LNCaP clone FGC (cell line): ENCODE measurements at regions not wholly inside any gene's neighbourhood (a gene's known extent, or its start where the extent isn't known, plus 50 kb on each side); places are given as distances from the start of the nearest gene placed in this dataset.

Experiments
- DNase-seq: peaks from one replicate; pipeline ENCODE4 v3.0.0-alpha.2; 2011; ENCODE audit warnings: low read depth
- H3K4me3 ChIP-seq: 2 replicates; pipeline ENCODE4 v1.5.1; 2011; ENCODE audit warnings: mild to moderate bottlenecking, low read depth, low read length, control low read depth
- TF ChIP-seq, protein P1 (sequence below): IDR thresholded peaks from 2 replicates; pipeline ENCODE4 v1.5.1; 2012; ENCODE audit warnings: mild to moderate bottlenecking; ENCODE audit not compliant: control insufficient read depth, insufficient read depth; ENCODE audit errors: extremely low read depth

DNA sequence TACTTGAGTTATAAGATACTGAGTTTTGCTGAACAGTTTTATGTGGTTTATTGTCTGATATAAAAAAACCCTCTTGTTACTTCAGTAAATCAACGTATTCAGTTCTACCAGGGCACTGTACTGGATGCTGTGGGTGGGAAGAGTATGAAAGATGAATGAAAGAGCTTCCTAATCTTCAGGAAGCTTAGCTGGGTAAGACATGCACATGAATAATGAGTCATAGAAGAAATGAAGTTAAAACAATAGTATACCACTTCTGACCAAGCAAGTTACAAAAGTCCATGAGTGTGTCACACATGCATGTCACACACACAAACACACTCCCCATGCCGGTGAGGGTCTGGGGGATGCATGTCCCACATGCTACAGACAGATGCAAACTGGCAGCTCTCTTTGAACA lies 105.9 kb downstream of the SIPA1L2 start:
- no peak for DNase-seq
- TF ChIP-seq, protein P1, sequence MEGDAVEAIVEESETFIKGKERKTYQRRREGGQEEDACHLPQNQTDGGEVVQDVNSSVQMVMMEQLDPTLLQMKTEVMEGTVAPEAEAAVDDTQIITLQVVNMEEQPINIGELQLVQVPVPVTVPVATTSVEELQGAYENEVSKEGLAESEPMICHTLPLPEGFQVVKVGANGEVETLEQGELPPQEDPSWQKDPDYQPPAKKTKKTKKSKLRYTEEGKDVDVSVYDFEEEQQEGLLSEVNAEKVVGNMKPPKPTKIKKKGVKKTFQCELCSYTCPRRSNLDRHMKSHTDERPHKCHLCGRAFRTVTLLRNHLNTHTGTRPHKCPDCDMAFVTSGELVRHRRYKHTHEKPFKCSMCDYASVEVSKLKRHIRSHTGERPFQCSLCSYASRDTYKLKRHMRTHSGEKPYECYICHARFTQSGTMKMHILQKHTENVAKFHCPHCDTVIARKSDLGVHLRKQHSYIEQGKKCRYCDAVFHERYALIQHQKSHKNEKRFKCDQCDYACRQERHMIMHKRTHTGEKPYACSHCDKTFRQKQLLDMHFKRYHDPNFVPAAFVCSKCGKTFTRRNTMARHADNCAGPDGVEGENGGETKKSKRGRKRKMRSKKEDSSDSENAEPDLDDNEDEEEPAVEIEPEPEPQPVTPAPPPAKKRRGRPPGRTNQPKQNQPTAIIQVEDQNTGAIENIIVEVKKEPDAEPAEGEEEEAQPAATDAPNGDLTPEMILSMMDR: no peak
- H3K4me3 ChIP-seq: no peak overlapping the region

DNA sequence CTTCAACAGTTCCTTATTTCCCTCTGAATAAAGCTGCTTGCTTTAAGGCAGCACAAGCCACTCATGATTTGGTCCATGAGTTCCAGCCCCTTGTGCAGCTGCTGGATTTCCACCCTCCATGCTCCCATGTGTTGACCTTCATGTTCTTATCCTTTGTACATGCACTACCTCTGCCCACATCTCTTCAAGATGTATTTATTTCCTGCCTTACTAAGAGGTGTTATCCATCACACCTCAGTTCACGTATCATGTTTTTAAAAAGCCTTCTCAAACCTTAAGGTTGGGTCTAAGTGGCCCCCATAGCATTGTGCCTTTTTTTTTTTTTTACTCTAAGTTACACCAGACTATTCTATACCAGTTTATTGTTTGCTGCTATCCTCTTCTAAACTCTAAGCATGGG lies 107.7 kb downstream of the SIPA1L2 start:
- TF ChIP-seq, protein P1: no peak
- DNase-seq: no peak
- H3K4me3 ChIP-seq: no peak overlapping the region

DNA sequence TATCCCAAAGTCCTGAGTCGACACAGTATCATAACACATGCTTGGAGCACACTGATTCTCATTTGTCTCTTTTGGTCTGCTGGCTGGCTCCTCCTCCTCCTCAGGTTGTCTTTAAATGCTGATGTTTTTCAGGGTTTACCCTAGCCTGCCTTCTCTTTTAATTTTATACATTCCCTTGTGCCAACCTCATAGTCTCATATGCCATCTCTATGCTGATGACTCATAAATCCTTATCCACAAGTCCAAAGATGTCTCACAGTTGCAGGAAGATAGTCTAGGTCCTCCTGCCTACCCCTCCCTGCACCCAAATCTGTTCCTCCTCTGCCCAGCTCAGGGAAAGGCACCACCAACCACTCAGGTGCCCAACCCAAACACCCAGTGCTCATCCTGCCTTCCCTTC lies 108.3 kb downstream of the SIPA1L2 start:
- H3K4me3 ChIP-seq: no peak overlapping the region
- TF ChIP-seq, protein P1: no peak
- DNase-seq: no peak

DNA sequence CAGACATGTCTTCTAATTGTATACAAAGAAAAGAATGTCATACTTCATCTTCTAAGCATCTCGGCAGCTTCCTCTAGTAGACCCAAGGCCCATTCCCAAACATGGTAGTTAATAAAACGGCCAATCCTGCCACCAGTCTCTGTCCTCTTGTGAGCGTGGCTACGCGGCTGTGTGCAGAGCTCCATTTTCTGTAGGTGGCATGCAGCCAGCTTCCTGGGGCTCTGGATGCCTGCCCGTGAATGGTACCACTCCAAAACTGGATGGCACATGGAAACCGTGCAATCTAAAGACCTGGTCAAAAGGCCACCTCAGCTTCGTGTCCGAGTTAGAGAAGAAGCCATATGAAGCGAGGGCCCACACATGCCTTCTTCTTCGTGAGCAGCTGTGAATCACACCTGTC lies 110.7 kb downstream of the SIPA1L2 start:
- DNase-seq: no peak
- H3K4me3 ChIP-seq: no peak overlapping the region
- TF ChIP-seq, protein P1: no peak

DNA sequence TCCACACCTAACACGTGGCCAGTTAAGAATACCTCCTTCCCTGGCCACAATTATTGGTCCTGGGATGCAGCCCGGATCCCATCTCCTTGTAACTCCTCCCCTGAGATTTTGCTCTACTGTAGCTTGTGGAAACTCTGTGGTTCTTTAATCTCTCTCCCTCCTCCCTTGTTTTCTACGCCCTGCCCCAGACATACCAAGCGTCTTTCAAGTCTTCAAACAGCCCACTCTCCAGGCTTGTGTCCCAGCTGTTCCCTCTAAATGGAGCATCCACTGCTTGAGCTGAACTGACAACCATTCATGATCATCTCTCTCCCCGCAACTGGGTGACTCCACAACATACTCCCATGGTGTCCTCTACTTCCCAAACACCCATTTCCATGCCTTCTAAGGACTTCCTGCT lies 111.6 kb downstream of the SIPA1L2 start:
- no peak overlapping the region for H3K4me3 ChIP-seq
- TF ChIP-seq, protein P1: no peak
- no peak for DNase-seq

DNA sequence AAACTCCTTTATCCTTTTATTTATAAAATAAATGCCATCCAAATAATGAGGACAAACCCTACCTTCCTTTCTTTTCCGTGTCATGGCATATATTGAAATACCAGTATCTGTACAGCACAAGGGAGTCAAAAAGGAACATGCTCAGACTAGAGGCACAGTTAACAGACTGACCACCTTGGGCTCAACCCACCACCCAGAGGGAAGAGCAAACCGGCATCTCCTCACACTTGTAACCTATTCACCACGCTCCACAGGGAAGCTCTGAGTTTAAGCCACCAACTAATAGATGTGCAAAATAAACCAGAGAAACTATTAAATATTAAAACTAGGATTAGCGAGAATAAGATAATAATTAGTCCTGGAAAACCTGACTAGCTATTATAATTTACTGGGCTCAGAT lies 112.7 kb downstream of the SIPA1L2 start:
- no peak overlapping the region for H3K4me3 ChIP-seq
- DNase-seq: no peak
- TF ChIP-seq, protein P1: no peak

DNA sequence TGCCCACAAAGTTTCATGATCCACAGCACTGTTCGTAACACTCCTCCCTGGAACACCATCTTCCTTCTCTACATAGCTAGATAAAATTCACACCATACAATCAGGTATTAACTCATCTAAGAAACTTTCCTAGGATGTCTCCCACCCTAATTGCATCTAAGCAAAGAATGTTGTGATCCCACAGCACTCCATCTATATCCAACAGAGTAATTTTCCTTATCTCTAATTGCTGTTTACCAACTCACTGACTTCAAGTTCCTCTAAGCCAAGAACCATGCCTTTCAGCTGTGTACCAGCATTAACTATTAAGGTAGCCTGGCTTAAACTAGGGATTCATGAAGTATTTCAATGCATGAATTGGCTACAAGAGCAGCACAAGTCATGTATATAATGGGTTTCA lies 114.2 kb downstream of the SIPA1L2 start:
- H3K4me3 ChIP-seq: no peak overlapping the region
- TF ChIP-seq, protein P1: no peak
- DNase-seq: no peak
